Peyer's patch (tissue), 4 donors: ENCODE measurements at regions not wholly inside any gene's neighbourhood (a gene's known extent, or its start where the extent isn't known, plus 50 kb on each side); places are given as distances from the start of the nearest gene placed in this dataset.

Source experiments
- DNase-seq, 3 donors: peaks; one replicate each; pipeline ENCODE4 v3.0.0-alpha.2; 2017 to 2019
- H3K27ac ChIP-seq, 4 donors: fragments of 200-600 bp; sonication (generic); one replicate each; pipeline ENCODE4 v1.5.1; 2016 to 2019
- H3K27me3 ChIP-seq, 2 donors: fragments of 200-600 bp; sonication (generic); one replicate each; pipeline ENCODE4 v1.5.1; 2019
- H3K36me3 ChIP-seq, 3 donors: fragments of 200-600 bp; sonication (generic); one replicate each; pipeline ENCODE4 v1.5.1; 2016 to 2019
- H3K4me1 ChIP-seq, 4 donors: fragments of 200-600 bp; sonication (generic); one replicate each; pipeline ENCODE4 v1.5.1; 2016 to 2019
- H3K4me3 ChIP-seq, 4 donors: fragments of 200-600 bp; sonication (generic); 1 replicate in 3 of 4; 2 replicates in 1 of 4; pipeline ENCODE4 v1.5.1; 2016 to 2019; ENCODE audit warnings: mild to moderate bottlenecking in 1 of 4
- H3K9me3 ChIP-seq, 4 donors: fragments of 200-600 bp; sonication (generic); one replicate each; pipeline ENCODE4 v1.5.1; 2016 to 2019; ENCODE audit warnings: mild to moderate bottlenecking in 1 of 4
- POLR2A ChIP-seq, 2 donors: fragments of 450-650 bp; IDR thresholded peaks; one replicate each; pipeline ENCODE4 v1.5.1; 2017; ENCODE audit warnings: antibody characterized with exemption in 2 of 2, mild to moderate bottlenecking in 2 of 2, moderate library complexity in 2 of 2
- small RNA-seq, 2 donors: library from RNA; depleted of rRNA; stranded (forward); fragments of <200 nt; gene quantifications; one replicate each; pipeline ENCODE3, GENCODE V24; 2016
- TF ChIP-seq, protein P1 (sequence below), 6 experiments: fragments of 450-650 bp in 4 of 6; fragments of 200-600 bp in 2 of 6; sonication (generic) in 1 of 6; IDR thresholded peaks; one replicate each; pipeline ENCODE4 v1.5.1; 2017 to 2019; ENCODE audit warnings: antibody characterized with exemption in 6 of 6, mild to moderate bottlenecking in 3 of 6, moderate library complexity in 1 of 6

DNA sequence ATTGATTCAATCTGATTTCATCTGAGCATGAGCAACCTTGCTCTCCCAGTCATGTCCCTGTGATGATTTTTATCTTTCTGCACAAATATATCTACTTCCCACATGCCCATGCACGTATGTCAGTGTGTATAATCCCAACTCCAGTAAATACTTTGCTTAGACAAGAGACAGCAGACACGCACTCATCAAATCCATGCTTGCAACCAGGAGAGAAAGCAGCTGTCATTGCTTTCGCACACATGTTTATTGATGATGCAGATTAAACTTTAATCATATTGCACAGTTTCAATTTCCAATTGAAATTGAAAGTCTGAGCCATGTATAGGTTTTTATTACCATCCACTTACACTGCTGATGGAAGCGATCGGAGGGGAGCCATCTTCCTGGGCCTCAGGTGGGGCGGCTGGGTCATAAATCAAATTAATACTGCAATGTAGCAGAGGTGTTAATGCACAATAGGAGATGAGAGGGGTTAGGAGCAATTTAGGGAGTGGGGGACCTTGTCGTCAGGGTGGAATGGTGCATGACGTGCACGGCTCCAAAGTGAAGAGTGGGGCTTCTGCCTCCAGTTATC, 68.6 kb upstream of the SRRM4 start:
- TF ChIP-seq POLR2A (IDR thresholded peaks at IDR 0.05) = no peak
- TF ChIP-seq, protein P1, sequence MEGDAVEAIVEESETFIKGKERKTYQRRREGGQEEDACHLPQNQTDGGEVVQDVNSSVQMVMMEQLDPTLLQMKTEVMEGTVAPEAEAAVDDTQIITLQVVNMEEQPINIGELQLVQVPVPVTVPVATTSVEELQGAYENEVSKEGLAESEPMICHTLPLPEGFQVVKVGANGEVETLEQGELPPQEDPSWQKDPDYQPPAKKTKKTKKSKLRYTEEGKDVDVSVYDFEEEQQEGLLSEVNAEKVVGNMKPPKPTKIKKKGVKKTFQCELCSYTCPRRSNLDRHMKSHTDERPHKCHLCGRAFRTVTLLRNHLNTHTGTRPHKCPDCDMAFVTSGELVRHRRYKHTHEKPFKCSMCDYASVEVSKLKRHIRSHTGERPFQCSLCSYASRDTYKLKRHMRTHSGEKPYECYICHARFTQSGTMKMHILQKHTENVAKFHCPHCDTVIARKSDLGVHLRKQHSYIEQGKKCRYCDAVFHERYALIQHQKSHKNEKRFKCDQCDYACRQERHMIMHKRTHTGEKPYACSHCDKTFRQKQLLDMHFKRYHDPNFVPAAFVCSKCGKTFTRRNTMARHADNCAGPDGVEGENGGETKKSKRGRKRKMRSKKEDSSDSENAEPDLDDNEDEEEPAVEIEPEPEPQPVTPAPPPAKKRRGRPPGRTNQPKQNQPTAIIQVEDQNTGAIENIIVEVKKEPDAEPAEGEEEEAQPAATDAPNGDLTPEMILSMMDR (IDR thresholded peaks at IDR 0.05) = no peak
- no peaks in the 10 kb centered on the region for H3K4me1 ChIP-seq

GRCh38 chr12:118921761-118922160, 59.6 kb upstream of the SRRM4 start:
- Histone ChIP-seq H3K27me3 (no peaks in the 10 kb centered on the region), H3K27ac (no peak overlapping the region), H3K9me3 (no peaks in the 10 kb centered on the region), H3K4me3 (no peak overlapping the region), H3K4me1 (no peaks in the 10 kb centered on the region), H3K36me3 (no peaks in the 10 kb centered on the region)
- no peak for DNase-seq
- TF ChIP-seq, protein P1 (IDR thresholded peaks at IDR 0.05) = no peak
- no peak for TF ChIP-seq POLR2A (IDR thresholded peaks at IDR 0.05)

More for the DNA sequence above, 68.6 kb upstream of the SRRM4 start:
- Histone ChIP-seq H3K36me3 (no peaks in the 10 kb centered on the region), H3K4me3 (no peak overlapping the region), H3K27ac (no peak overlapping the region), H3K27me3 (no peaks in the 10 kb centered on the region), H3K9me3 (no peaks in the 10 kb centered on the region)
- no peak for DNase-seq

- TF ChIP-seq POLR2A (IDR thresholded peaks at IDR 0.05) = no peak
- TF ChIP-seq, protein P1 (IDR thresholded peaks at IDR 0.05) = no peak
- H3K27ac ChIP-seq = no peak overlapping the region
- H3K9me3 ChIP-seq = no peaks in the 10 kb centered on the region
- no peak overlapping the region for H3K4me3 ChIP-seq
- H3K36me3 ChIP-seq = no peaks in the 10 kb centered on the region
- no peaks in the 10 kb centered on the region for H3K27me3 ChIP-seq
- DNase-seq = no peak
- no peaks in the 10 kb centered on the region for H3K4me1 ChIP-seq
Observed at GRCh38 chr12:118922405-118922804, 58.9 kb upstream of the SRRM4 start.

- DNase-seq = no peak
- Histone ChIP-seq H3K27ac (no peak overlapping the region), H3K36me3 (no peaks in the 10 kb centered on the region), H3K4me3 (no peak overlapping the region), H3K27me3 (no peaks in the 10 kb centered on the region), H3K4me1 (no peaks in the 10 kb centered on the region), H3K9me3 (no peaks in the 10 kb centered on the region)
- TF ChIP-seq, protein P1 (IDR thresholded peaks at IDR 0.05) = no peak
- no peak for TF ChIP-seq POLR2A (IDR thresholded peaks at IDR 0.05)
Observed at GRCh38 chr12:118925407-118925806, 55.9 kb upstream of the SRRM4 start.

DNA sequence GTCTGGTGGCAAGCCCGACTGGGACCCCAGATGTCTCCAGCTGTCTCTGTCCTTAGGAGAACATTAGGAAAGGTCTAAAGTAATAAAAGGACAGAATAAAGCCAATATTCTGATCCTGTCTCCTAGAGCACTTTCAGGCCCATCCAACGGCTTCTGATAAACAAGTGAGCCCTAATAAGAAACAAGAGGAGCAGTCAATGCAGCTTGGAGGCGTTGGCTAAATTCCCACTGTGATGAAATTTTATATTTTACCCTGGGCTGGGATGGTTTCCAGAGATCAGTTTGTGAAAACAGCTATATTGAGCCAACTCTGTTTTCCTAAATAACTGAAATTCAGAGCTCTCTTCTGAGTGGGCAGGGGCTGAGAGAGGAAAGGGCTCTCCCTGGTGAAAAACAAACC, 55.5 kb upstream of the SRRM4 start:
- H3K27ac ChIP-seq = no peak overlapping the region
- no peaks in the 10 kb centered on the region for H3K4me1 ChIP-seq
- no peaks in the 10 kb centered on the region for H3K36me3 ChIP-seq
- H3K9me3 ChIP-seq = no peaks in the 10 kb centered on the region
- H3K4me3 ChIP-seq = no peak overlapping the region
- TF ChIP-seq POLR2A (IDR thresholded peaks at IDR 0.05) = no peak
- TF ChIP-seq, protein P1 (IDR thresholded peaks at IDR 0.05) = no peak
- H3K27me3 ChIP-seq = no peaks in the 10 kb centered on the region
- no peak for DNase-seq

Small RNA genes lying in the stretch of these regions (small RNA-seq; reads per million reads assigned to genes)
- gene RF00428 (0 reads per million in 2 donors), gene RNA5SP374 (0 to 0.06 reads per million in 2 donors)
